Muscle layer of duodenum (tissue), 2 donors: ENCODE measurements at regions not wholly inside any gene's neighbourhood (a gene's known extent, or its start where the extent isn't known, plus 50 kb on each side); places are given as distances from the start of the nearest gene placed in this dataset.

Source experiments
- H3K27ac ChIP-seq: one replicate; pipeline ENCODE4 v1.7.0; 2013; ENCODE audit warnings: mild to moderate bottlenecking, low read length
- H3K27me3 ChIP-seq: one replicate; pipeline ENCODE4 v1.7.0; 2013; ENCODE audit warnings: low read depth, mild to moderate bottlenecking, control low read depth, low read length
- H3K36me3 ChIP-seq, 2 donors: one replicate each; pipeline ENCODE4 v1.7.0; 2013; ENCODE audit warnings: low read length in 2 of 2, control low read depth in 1 of 2, mild to moderate bottlenecking in 1 of 2; ENCODE audit not compliant: insufficient read depth in 2 of 2, control insufficient read depth in 1 of 2
- H3K4me1 ChIP-seq, 2 donors: one replicate each; pipeline ENCODE4 v1.7.0; 2013; ENCODE audit warnings: low read length in 2 of 2, mild to moderate bottlenecking in 2 of 2, control low read depth in 1 of 2, moderate library complexity in 1 of 2; ENCODE audit not compliant: insufficient read depth in 2 of 2, control insufficient read depth in 1 of 2
- H3K4me3 ChIP-seq, 2 donors: one replicate each; pipeline ENCODE4 v1.7.0; 2013; ENCODE audit warnings: low read length in 2 of 2, low read depth in 1 of 2, mild to moderate bottlenecking in 1 of 2
- H3K9me3 ChIP-seq, 2 donors: one replicate each; pipeline ENCODE4 v1.7.0; 2013; ENCODE audit warnings: low read length in 2 of 2, control low read depth in 1 of 2, mild to moderate bottlenecking in 1 of 2; ENCODE audit not compliant: control insufficient read depth in 1 of 2
- donor health status: healthy.

DNA sequence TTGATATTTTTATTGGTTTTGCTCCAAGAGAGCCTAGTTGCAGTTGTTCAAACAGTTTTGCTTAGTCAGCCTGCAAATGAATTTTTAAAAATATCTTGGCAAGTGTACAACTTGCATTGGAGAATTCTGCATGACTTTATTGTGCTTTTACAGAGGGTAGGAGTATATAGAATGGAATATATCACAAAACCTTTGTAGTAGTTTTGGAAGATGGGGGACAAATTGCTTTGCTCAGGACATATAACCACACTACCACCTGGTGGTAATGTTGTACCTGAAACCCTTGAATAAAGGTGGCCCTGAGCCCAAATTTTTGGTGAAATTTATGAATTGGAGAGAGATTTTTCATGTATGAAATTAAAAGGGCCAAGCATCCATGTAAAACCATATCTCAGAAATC lies 645.2 kb downstream of the MED13L start:
- Histone ChIP-seq H3K4me1 (no peaks in the 10 kb centered on the region), H3K9me3 (no peaks in the 10 kb centered on the region), H3K27me3 (no peaks in the 10 kb centered on the region), H3K4me3 (no peak overlapping the region), H3K27ac (no peak overlapping the region), H3K36me3 (no peaks in the 10 kb centered on the region)

DNA sequence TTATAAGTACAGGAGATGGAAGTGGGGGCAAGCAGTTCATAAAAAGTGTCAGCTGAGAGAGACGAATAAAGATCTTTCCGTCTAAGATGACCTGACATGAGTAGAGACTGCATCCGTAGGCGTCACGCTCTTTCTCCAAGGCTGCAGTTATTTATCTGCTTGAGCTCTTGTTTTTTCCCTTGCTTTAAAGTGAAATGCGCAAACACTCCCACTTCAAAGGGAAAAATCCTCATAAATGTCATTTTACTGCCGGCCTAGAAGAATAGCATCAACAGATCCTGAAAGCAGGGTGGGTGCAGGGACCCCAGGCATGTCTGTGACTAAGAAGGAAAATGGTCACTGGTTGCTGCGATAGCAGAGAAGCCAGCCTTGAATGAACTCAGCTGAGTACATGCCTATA lies 647.4 kb downstream of the MED13L start:
- Histone ChIP-seq H3K9me3 (no peaks in the 10 kb centered on the region), H3K36me3 (no peaks in the 10 kb centered on the region), H3K27ac (no peak overlapping the region), H3K4me3 (no peak overlapping the region), H3K27me3 (no peaks in the 10 kb centered on the region), H3K4me1 (no peaks in the 10 kb centered on the region)

DNA sequence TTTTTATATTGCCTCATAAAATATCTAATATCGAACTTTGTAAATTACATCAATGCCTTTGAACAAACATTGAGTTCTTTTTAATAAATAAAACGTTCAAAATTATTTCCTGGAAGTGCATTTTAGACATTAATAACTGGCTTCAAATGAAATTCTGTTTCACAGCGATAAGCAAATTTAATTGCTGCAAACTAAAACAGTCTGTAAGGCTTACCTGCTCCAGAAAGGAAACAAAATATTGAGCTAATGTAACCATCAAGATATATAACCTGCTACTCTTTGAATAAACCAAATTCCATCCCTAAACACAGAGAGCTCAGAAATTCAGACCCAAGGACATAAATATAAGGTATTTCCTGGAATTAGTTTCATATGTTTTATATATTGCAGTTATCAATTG lies 651.3 kb downstream of the MED13L start:
- H3K27ac ChIP-seq = no peak overlapping the region
- H3K4me1 ChIP-seq = no peaks in the 10 kb centered on the region

DNA sequence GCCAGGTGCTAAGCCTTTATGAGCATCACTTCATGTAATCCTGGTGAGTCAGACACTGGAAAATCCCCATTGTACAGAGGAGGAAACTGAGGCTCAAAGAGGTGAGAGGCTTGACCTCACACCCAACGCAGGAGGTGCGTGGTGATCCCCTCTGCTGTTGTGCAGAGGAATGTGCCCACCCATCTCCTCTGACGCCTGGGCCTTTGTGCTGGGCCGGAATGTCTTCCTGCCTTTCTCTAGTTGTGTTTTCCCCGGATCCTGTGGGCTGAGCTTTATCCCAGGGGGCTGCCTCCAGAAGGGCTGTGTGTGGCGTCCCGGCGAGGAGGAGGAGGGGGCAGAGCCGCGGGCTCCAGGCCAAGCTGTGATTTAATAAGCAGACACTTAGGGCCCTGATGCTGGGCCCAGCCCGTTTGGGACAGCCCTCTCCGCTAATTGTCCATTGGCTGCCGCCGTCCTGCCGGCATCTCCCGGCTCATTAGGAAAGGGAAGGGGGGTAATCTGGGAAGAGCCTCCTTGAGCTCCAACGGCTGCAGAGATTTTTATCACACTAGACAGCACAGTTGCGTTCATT lies 653.6 kb downstream of the MED13L start:
- Histone ChIP-seq H3K4me1 (no peaks in the 10 kb centered on the region), H3K36me3 (no peaks in the 10 kb centered on the region), H3K4me3 (no peak overlapping the region), H3K27ac (no peak overlapping the region), H3K9me3 (no peaks in the 10 kb centered on the region), H3K27me3 (no peaks in the 10 kb centered on the region)

More for the DNA sequence above, 651.3 kb downstream of the MED13L start:
- H3K27me3 ChIP-seq = no peaks in the 10 kb centered on the region
- H3K9me3 ChIP-seq = no peaks in the 10 kb centered on the region
- no peaks in the 10 kb centered on the region for H3K36me3 ChIP-seq
- no peak overlapping the region for H3K4me3 ChIP-seq

DNA sequence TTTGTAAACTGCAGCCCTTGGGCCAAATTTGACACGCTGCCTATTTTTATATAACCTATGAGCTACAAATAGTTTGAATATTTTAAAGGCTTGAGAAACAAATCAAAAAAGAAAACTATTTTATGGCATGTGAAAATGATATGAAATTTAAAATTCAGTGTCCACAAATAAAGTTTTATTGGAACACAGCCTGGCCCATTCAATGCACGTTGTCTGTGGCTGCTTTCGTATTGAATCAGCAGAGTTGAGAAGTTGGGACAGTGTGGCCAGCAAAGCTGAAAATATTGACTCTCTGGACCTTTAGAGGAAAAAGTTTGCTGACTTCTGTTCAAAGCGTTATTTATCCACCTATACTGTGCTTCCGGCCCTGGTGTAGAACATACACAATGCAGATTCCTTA lies 654.2 kb downstream of the MED13L start:
- Histone ChIP-seq H3K4me1 (no peaks in the 10 kb centered on the region), H3K4me3 (no peak overlapping the region), H3K36me3 (no peaks in the 10 kb centered on the region), H3K27me3 (no peaks in the 10 kb centered on the region), H3K27ac (no peak overlapping the region), H3K9me3 (no peaks in the 10 kb centered on the region)

DNA sequence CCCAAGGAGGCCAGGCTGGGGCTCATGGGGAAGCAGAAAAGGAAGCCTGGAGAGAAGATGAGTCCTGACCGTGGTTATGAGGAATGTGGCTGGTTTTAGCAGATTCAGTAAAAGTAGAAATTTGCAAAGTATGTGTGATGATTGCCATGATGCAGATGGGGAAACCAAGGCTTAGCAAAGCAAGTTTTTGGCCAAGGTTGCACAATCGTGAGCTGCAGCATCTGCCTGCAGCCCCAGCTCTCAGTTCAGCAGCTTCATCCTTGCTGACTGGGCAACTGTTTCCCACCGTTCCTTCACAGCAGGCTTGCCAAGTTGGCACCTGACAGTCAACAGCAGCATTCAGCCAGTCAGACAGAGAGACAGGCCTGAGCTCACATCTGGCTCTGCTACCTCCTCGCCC lies 656.7 kb downstream of the MED13L start:
- H3K4me3 ChIP-seq = no peak overlapping the region
- H3K4me1 ChIP-seq = no peaks in the 10 kb centered on the region
- H3K9me3 ChIP-seq = no peaks in the 10 kb centered on the region
- no peaks in the 10 kb centered on the region for H3K27me3 ChIP-seq
- H3K27ac ChIP-seq = no peak overlapping the region
- H3K36me3 ChIP-seq = no peaks in the 10 kb centered on the region

DNA sequence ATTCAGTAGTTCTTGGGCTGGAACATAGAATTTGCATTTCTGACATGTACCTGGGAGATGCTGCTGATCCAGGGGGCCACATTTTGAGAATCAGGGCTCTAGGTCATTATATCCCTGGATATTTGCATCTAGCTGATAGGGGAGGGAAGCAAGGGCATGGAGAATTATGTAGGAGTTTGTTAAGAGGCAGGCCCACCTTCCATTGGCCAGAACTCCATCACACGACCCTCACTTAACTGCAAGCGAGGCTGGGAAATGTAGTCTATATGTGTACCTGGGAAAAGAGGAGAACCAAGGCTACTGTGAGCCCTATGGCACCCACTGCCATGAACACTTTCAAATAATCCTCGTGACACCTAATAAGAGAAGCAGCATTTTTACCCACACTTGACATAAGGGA lies 657.6 kb downstream of the MED13L start:
- H3K9me3 ChIP-seq = no peaks in the 10 kb centered on the region
- no peak overlapping the region for H3K4me3 ChIP-seq
- no peaks in the 10 kb centered on the region for H3K4me1 ChIP-seq
- no peaks in the 10 kb centered on the region for H3K27me3 ChIP-seq
- no peak overlapping the region for H3K27ac ChIP-seq
- no peaks in the 10 kb centered on the region for H3K36me3 ChIP-seq

DNA sequence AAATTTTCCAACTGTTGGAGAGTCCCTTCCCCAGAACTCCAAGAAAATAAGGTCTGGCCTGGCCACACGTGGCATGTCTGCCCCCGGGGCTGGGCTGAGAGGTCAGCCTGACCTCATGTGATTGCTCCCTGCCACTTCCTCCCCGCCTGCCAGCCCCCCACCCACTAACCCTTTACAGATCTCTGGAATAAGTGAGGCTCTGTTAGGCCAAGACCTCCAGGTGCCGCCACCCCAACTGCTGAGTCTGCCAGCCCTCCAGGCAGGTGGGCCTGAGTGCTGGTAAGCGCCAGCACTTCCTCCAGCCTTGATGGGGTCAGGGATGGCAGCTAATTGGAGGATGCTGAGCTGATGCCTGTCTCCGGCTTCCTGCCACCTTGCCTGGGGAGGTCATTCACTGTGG lies 658.4 kb downstream of the MED13L start:
- H3K4me3 ChIP-seq = no peak overlapping the region
- no peak overlapping the region for H3K27ac ChIP-seq
- no peaks in the 10 kb centered on the region for H3K9me3 ChIP-seq
- no peaks in the 10 kb centered on the region for H3K36me3 ChIP-seq
- no peaks in the 10 kb centered on the region for H3K27me3 ChIP-seq
- H3K4me1 ChIP-seq = no peaks in the 10 kb centered on the region

DNA sequence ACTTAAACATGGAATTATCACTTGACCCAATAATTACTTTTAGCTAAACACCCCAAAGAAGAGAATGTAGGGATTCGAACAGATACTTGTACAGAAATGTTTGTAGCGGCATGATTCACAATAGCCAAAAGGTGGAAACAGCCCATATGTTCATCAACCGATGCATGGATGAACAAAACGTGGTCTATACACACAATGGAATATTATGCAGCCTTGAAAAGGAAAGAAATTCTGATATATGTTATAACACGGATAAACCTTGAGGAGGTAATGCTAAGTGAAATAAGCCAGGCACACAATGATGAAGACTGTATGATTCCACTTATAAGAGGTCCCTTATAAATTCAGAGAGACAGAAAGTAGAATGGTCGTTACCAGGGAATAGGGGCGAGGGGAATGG lies 659.4 kb downstream of the MED13L start:
- no peak overlapping the region for H3K27ac ChIP-seq
- H3K27me3 ChIP-seq = no peaks in the 10 kb centered on the region
- no peaks in the 10 kb centered on the region for H3K36me3 ChIP-seq
- H3K9me3 ChIP-seq = no peaks in the 10 kb centered on the region
- no peaks in the 10 kb centered on the region for H3K4me1 ChIP-seq
- H3K4me3 ChIP-seq = no peak overlapping the region

DNA sequence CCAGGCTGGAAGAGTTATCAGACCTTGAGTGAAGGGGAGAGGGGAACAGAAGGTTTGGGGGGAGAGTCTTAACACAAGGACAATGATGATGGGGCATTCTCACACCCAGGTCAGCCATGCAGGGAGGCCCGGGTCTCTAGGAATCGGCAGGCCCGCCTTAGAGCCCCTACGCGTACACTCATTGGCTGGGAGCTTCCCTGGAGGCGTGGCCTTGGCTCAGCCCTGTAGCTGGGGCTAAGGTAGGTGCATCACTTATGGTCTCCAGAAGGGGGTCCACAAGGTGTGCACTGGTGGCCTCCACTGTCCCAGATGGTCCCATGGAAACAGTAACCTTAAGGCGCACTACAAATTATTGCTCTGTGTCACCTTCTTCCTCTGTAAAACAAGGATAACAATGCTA lies 660.1 kb downstream of the MED13L start:
- Histone ChIP-seq H3K27me3 (no peaks in the 10 kb centered on the region), H3K4me3 (no peak overlapping the region), H3K4me1 (no peaks in the 10 kb centered on the region), H3K27ac (no peak overlapping the region), H3K9me3 (no peaks in the 10 kb centered on the region), H3K36me3 (no peaks in the 10 kb centered on the region)

DNA sequence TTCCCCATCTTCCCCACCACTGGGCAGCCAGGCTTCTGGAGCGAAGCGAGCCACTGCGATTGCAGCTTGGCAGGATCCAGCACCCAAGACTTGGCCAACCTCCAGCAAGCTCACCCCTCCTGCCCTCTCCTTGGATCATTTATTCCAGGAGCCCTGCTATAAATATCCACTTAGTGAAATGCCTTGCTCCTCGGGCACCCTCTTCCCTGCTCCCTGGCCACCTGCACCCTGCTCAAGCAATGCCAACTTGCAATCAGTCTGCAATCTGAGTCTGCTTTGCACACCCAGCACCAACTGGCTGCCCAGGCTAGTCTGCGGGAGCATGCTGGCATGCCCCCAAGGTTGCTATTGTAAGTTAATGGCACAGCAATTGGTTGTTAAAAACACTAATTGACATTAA lies 666.0 kb downstream of the MED13L start:
- no peaks in the 10 kb centered on the region for H3K9me3 ChIP-seq
- no peak overlapping the region for H3K4me3 ChIP-seq
- no peaks in the 10 kb centered on the region for H3K36me3 ChIP-seq
- H3K27ac ChIP-seq = no peak overlapping the region
- no peaks in the 10 kb centered on the region for H3K27me3 ChIP-seq
- H3K4me1 ChIP-seq = peaks cover 0 to 6% of the 10 kb centered on the region in 2 donors

DNA sequence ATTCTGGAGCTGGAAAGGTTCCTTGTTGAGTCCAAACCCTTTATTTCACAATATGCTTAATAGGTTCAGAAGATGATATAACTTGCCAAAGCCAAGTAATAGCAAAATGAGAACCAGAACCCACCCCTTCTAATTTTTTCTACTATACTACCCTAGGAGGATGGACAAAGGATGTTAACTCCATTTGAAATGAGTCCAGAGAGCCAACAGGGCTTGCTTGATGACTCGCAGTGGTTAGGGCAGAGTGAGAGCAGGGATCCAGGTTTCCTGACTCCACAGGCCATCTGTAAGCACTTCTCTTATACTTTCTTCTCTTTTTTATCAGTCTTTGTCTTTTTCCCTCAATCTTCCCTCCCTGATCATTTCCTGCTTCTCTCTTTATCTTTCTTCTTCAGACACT lies 668.1 kb downstream of the MED13L start:
- H3K9me3 ChIP-seq = no peaks in the 10 kb centered on the region
- H3K27ac ChIP-seq = no peak overlapping the region
- H3K36me3 ChIP-seq = no peaks in the 10 kb centered on the region
- no peaks in the 10 kb centered on the region for H3K27me3 ChIP-seq
- peaks cover 0 to 6% of the 10 kb centered on the region in 2 donors for H3K4me1 ChIP-seq
- no peak overlapping the region for H3K4me3 ChIP-seq
